HG02970 (cell line): ENCODE measurements at regions not wholly inside any gene's neighbourhood (a gene's known extent, or its start where the extent isn't known, plus 50 kb on each side); places are given as distances from the start of the nearest gene placed in this dataset.

Source experiments
- ATAC-seq: cut with Tn5 transposase; IDR thresholded peaks from one replicate; pipeline ENCODE4 v1.9.1; 2021; ENCODE audit warnings: mild to moderate bottlenecking, moderate library complexity, moderate number of reproducible peaks; ENCODE audit not compliant: unreplicated experiment, low FRiP score

DNA sequence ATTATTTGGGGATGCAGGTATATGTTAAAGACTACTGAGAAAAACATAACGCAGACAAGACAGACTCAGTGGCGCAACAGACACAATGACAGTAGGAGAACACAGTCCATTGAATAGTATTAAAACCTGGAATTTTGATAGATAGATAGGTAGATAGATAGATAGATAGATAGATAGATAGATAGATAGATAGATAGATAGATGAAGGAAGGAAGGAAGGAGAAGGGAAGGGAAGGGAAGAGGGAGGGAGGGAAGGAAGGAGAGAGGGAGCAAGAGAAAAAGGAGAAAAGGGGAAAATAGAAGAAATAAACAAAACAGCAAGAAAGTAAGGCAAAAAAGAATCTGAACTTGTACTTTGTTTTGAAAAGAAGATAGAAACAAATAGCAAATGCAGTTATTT lies 404.5 kb downstream of the FOXO1 start:
- ATAC-seq: no peak

GRCh38 chr13:40269086-40269485 lies 397.4 kb downstream of the FOXO1 start:
- no peak for ATAC-seq

DNA sequence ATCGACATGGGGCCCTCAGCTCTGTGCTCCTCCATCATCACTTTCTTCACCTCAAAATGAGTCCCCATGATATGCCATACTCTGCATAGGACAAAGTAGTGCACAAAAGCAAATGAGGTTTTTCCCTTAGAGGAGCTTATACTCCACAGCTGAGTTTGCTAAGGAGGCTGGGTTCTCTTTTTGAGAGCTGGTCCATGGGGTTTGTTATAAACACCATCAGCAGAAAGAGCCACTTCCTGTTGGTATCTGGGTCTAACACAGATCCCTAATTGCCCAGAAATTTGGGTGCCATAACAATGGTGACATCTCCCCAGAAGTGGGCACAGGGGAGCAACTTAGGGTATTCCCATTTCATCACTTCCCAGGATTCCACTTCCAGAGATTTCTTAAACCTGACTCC lies 395.7 kb downstream of the FOXO1 start:
- ATAC-seq: no peak

- ATAC-seq: no peak
Measured at GRCh38 chr13:40271271-40271885, 395.1 kb downstream of the FOXO1 start.

- no peak for ATAC-seq
Measured at GRCh38 chr13:40271931-40272775, 394.3 kb downstream of the FOXO1 start.

DNA sequence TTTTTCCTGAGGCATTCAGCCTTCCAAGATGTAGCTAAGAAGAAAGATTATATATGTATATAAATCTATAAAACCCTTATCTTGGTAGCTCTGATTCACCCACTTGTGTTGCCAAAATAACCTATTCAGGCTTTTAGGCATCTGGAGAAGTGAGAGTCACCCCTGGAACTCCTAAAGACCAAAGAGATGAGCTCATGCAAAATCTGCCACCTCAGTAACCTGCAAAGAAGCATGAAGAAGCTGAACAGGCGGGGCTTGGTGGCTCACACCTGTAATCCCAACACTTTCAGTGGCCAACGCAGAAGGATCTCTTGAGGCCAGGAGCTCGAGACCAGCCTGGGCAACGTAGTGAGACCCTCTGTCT lies 393.7 kb downstream of the FOXO1 start:
- no peak for ATAC-seq

DNA sequence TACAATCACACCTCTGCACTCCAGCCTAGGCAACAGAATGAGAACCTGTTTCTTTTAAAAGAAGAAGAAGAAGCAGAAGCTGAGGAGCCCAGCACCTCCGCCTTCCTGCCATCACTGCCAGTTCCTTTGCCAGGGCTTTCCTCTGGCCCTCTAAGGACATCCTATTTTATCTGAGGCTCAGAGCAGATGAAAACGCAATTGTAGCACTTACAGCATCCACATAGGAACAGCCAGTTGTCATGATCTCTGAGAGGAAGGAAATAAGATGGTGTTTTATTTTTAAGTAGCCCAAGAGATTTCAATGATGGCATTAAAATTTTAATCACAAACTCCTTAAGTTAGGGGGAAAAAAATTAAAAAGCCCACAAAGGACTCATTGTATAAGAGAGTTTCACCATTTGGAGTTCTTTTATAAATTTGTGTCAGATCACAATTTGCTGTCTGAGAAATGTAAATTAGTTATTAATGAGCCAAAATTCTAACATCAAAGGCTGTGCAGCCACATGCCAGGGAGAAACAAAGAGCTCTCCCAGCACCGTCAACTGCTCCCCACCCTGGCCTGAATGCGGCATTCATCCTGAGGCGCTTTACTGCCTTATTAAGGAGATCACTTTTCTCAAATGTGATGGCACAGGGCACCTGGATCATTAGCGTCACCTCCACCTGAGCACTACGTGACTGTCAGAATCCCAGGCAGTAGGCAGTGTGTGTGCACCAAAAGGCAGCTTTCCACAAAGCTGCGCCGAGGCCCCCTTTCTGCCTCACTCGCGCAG lies 393.0 kb downstream of the FOXO1 start:
- ATAC-seq: no peak

DNA sequence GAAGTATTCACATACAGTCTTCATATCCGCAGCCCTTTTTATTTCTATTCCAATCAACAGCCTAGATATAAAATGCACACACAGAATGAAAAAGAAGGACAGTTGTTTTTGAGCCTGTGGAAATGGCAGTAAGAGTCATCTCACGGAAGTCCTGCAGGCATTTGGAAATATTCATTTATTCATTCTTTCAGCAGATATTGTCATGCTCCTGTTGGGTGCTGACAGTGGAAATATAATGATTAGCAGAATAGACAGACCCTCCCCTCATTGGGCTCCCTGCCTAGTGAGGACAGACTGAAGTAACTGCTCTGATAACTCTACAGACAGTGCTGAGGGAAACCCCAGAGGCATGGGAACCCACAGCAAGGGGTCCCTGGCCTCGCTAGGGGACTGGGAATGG lies 392.3 kb downstream of the FOXO1 start:
- ATAC-seq: no peak

DNA sequence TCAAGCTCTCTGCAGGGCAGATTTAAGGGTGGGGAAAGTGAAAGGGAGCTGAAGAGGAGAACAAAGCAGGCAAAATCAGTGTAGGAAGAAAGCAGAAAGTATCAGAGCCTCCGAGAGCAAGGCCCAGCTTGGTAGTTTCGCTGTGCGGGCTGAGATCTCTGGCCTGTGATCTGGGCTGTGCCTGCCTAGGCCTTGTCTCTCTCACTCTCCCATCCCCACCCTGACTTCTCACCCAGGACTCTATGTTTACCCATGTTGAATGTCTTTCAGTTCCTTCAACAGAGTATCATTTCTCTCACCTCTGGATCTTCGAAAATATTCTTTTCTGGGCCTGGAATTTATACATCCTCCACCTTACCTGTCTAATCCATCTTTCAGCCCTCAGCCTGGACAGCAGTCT lies 391.3 kb downstream of the FOXO1 start:
- no peak for ATAC-seq

DNA sequence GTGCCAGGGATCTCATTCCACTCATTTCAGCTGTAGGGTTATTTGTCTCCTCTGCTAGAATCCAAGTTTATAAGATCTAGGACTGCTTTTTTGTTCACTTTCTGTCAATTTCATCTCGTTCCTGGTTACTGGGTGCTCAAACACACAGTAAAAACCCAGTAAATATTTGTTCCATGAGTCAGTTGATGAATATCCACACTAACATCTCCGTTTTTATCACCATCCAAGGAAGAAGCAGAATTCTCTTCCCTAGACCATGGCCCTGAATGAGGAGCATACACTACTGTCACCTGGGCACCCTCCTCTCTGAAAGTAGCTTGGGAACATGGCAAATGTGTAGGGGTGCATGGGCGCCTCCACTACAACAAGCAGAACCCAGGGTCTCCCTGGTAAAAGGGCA lies 390.8 kb downstream of the FOXO1 start:
- ATAC-seq: no peak

DNA sequence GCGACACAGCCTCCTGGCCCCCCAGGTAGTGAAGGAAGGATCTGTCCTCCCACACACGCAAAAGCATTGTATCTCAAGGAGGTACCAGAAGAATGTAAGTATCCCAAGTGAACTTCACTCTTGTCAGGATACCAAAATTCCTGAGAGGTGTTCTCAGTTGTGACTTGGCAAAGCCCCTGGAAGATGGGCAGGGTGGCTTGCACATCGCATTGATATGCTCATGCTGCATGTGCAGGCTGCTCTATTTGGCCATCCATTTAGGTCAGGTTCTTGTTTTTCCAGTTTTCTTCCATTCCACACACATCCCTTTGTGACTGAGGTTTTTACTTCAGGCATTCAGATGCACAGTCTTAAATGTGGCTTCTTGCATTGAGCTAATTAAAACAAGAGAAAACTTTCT lies 382.8 kb downstream of the FOXO1 start:
- ATAC-seq: no peak

DNA sequence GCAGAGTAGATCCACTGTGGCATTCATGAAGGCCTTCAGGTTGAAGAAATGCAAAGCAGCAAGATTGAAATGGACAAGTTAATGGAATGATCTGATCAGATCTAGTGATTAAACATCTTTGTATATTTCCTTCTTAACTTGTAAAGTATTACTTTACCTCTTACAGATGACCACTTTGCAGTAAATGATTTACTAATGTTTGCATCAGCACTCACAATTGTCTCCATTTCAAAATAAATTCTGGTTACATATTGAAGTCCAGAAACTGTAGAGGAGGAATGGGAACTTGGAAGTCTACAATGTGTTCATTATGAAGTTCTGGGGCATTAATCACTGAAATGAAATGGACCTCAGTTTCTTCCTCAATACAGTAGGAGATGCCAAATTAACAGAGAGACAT lies 380.8 kb downstream of the FOXO1 start:
- ATAC-seq: no peak

GRCh38 chr13:40287428-40287827 lies 379.0 kb downstream of the FOXO1 start:
- no peak for ATAC-seq

DNA sequence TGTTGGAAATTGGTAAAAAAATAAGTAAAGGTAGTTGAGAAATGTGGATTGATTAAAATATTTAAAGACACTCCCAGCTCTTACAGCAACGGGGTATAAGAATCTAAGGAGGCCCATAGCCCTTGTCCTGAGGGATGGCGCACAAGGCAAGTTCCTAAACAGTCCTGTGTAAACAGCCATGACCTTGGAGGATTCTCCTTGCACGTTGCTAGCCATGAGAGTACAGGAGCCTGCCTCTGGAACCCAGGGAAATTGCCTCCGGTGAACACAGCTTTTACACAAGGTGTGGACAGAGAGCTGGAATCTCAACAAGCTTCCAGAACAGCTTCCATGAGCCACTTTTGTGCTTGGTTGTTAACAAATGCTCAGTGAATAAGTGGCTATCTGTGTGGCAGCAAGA lies 378.2 kb downstream of the FOXO1 start:
- no peak for ATAC-seq

- ATAC-seq: no peak
Measured at GRCh38 chr13:40290758-40291157, 375.7 kb downstream of the FOXO1 start.

DNA sequence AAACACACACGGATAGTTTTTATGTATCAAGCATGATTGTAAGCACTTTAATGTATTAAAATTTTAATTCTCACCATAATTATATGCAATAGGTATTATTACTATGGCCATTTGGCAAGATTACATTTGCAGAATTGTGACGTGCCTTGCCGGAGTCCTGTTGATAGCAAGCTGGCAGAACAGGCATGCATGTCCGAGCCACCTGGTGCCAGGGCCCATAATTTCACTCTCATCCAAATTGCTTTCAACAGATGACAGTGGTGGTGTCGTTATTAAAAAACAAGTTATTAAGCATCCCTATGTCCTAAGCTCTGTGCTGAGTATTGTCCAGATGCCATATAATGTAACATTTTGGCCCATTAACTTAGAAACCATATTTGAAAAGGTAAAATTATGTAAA lies 374.3 kb downstream of the FOXO1 start:
- no peak for ATAC-seq

- ATAC-seq: no peak
Measured at GRCh38 chr13:40292536-40292935, 373.9 kb downstream of the FOXO1 start.

DNA sequence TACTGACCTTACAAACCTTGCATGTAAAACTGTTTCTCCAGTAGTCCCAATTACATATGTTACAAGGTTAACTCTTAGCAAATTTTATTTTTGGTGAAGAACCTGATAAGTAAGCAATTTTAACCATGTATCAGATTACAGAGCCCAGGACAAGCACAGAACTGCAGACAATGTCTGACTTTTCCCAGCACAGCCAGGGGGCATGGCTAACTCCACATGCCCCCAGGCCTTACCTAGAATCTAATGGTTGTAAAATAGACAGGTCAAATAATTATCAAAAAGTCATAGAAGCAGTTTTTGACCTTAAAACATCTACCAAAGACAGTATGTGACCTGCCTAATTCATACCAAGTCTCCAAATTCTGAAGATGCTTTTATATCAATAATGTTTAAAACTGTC lies 364.1 kb downstream of the FOXO1 start:
- ATAC-seq: no peak

- no peak for ATAC-seq
Measured at GRCh38 chr13:40304391-40304790, 362.1 kb downstream of the FOXO1 start.

GRCh38 chr13:40306817-40307216 lies 359.6 kb downstream of the FOXO1 start:
- ATAC-seq: no peak

GRCh38 chr13:40309881-40310280 lies 356.6 kb downstream of the FOXO1 start:
- no peak for ATAC-seq
